ENCODE measurements at regions not wholly inside any gene's neighbourhood (a gene's known extent, or its start where the extent isn't known, plus 50 kb on each side); places are given as distances from the start of the nearest gene placed in this dataset.

GRCh38 chr6:67353861-67354260, 1281.2 kb upstream of the ADGRB3 start:
- Histone ChIP-seq H3K27me3 (ENCODE audit: control insufficient read depth in 5 of 5, insufficient read depth in 4 of 5, low read length in 5 of 5) (no peaks in the 10 kb centered on the region), H3K9ac (ENCODE audit: low read length in 5 of 5) (no peak overlapping the region), H3K4me3 (ENCODE audit: low read depth in 1 of 5, low read length in 5 of 5) (no peak overlapping the region), H3K36me3 (ENCODE audit: control insufficient read depth in 5 of 5, insufficient read depth in 5 of 5, low read length in 5 of 5) (no peaks in the 10 kb centered on the region), H3K9me3 (ENCODE audit: control insufficient read depth in 5 of 5, low read length in 5 of 5) (no peaks in the 10 kb centered on the region), H3K4me1 (ENCODE audit: control insufficient read depth in 5 of 5, insufficient read depth in 5 of 5, low read length in 5 of 5) (no peaks in the 10 kb centered on the region), H3K27ac (ENCODE audit: low read depth, low read length) (no peak overlapping the region)

GRCh38 chr6:67352717-67353116, 1282.4 kb upstream of the ADGRB3 start:
- H3K4me3 ChIP-seq (ENCODE audit: low read depth in 1 of 5, low read length in 5 of 5) = no peak overlapping the region
- no peaks in the 10 kb centered on the region for H3K36me3 ChIP-seq (ENCODE audit: control insufficient read depth in 5 of 5, insufficient read depth in 5 of 5, low read length in 5 of 5)
- no peak overlapping the region for H3K27ac ChIP-seq (ENCODE audit: low read depth, low read length)
- no peak overlapping the region for H3K9ac ChIP-seq (ENCODE audit: low read length in 5 of 5)
- H3K4me1 ChIP-seq (ENCODE audit: control insufficient read depth in 5 of 5, insufficient read depth in 5 of 5, low read length in 5 of 5) = no peaks in the 10 kb centered on the region
- H3K9me3 ChIP-seq (ENCODE audit: control insufficient read depth in 5 of 5, low read length in 5 of 5) = peaks cover 0 to 3% (median 0%) of the 10 kb centered on the region in 5 donors
- H3K27me3 ChIP-seq (ENCODE audit: control insufficient read depth in 5 of 5, insufficient read depth in 4 of 5, low read length in 5 of 5) = no peaks in the 10 kb centered on the region

DNA sequence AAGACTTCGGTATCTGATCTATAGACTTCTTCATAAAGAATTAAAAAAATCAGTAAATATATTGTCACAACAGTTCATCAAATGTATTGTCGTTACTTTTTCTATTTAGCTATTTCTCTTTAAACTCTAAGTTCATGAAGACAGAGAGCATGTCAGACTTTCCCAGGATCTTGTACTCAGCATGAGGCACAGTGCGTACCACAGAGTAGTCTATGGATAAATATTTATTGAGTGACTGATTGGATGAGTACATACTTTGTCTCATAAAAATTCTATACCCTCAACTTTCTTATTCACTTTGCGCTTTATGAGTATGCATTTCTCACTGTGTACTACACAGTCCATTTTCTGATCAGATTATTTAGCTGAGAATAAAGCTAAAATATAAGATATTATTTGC, 1284.4 kb upstream of the ADGRB3 start:
- H3K27ac ChIP-seq (ENCODE audit: low read depth, low read length) = no peak overlapping the region
- H3K36me3 ChIP-seq (ENCODE audit: control insufficient read depth in 5 of 5, insufficient read depth in 5 of 5, low read length in 5 of 5) = no peaks in the 10 kb centered on the region
- no peaks in the 10 kb centered on the region for H3K4me1 ChIP-seq (ENCODE audit: control insufficient read depth in 5 of 5, insufficient read depth in 5 of 5, low read length in 5 of 5)
- H3K9ac ChIP-seq (ENCODE audit: low read length in 5 of 5) = no peak overlapping the region
- no peak overlapping the region for H3K4me3 ChIP-seq (ENCODE audit: low read depth in 1 of 5, low read length in 5 of 5)
- peaks cover 0 to 5% (median 0%) of the 10 kb centered on the region in 5 donors for H3K9me3 ChIP-seq (ENCODE audit: control insufficient read depth in 5 of 5, low read length in 5 of 5)
- no peaks in the 10 kb centered on the region for H3K27me3 ChIP-seq (ENCODE audit: control insufficient read depth in 5 of 5, insufficient read depth in 4 of 5, low read length in 5 of 5)

GRCh38 chr6:67345946-67346345, 1289.1 kb upstream of the ADGRB3 start:
- no peaks in the 10 kb centered on the region for H3K27me3 ChIP-seq (ENCODE audit: control insufficient read depth in 5 of 5, insufficient read depth in 4 of 5, low read length in 5 of 5)
- H3K36me3 ChIP-seq (ENCODE audit: control insufficient read depth in 5 of 5, insufficient read depth in 5 of 5, low read length in 5 of 5) = no peaks in the 10 kb centered on the region
- H3K9me3 ChIP-seq (ENCODE audit: control insufficient read depth in 5 of 5, low read length in 5 of 5) = peaks cover 0 to 5% (median 0%) of the 10 kb centered on the region in 5 donors
- H3K27ac ChIP-seq (ENCODE audit: low read depth, low read length) = no peak overlapping the region
- H3K9ac ChIP-seq (ENCODE audit: low read length in 5 of 5) = no peak overlapping the region
- no peak overlapping the region for H3K4me3 ChIP-seq (ENCODE audit: low read depth in 1 of 5, low read length in 5 of 5)
- no peaks in the 10 kb centered on the region for H3K4me1 ChIP-seq (ENCODE audit: control insufficient read depth in 5 of 5, insufficient read depth in 5 of 5, low read length in 5 of 5)

DNA sequence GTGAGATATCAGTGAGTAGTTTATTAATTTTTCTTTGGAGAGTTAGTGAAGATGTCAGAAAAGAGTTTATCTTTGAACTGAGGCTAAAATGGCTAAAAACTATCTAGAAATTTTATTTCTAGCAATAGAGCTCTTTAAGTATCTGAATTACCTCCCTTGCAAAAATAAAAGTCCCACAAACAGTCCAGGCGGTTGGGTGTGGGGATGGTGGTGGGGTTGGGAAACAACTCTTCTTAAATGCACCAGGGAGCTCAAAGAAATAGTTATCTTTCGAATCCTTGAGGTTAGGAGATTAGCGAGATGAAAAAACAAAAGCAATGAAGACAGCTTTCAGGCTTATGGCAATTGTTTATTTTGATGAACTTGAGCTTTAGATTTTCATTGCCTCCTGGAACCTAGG, 1299.1 kb upstream of the ADGRB3 start:
- Histone ChIP-seq H3K27me3 (ENCODE audit: control insufficient read depth in 5 of 5, insufficient read depth in 4 of 5, low read length in 5 of 5) (no peaks in the 10 kb centered on the region), H3K27ac (ENCODE audit: low read depth, low read length) (no peak overlapping the region), H3K9ac (ENCODE audit: low read length in 5 of 5) (no peak overlapping the region)

GRCh38 chr6:67331304-67331703, 1303.8 kb upstream of the ADGRB3 start:
- H3K36me3 ChIP-seq (ENCODE audit: control insufficient read depth in 5 of 5, insufficient read depth in 5 of 5, low read length in 5 of 5) = no peaks in the 10 kb centered on the region
- no peak overlapping the region for H3K4me3 ChIP-seq (ENCODE audit: low read depth in 1 of 5, low read length in 5 of 5)
- H3K27me3 ChIP-seq (ENCODE audit: control insufficient read depth in 5 of 5, insufficient read depth in 4 of 5, low read length in 5 of 5) = no peaks in the 10 kb centered on the region
- H3K9me3 ChIP-seq (ENCODE audit: control insufficient read depth in 5 of 5, low read length in 5 of 5) = peaks cover 0 to 2% (median 0%) of the 10 kb centered on the region in 5 donors
- no peak overlapping the region for H3K27ac ChIP-seq (ENCODE audit: low read depth, low read length)
- no peaks in the 10 kb centered on the region for H3K4me1 ChIP-seq (ENCODE audit: control insufficient read depth in 5 of 5, insufficient read depth in 5 of 5, low read length in 5 of 5)
- no peak overlapping the region for H3K9ac ChIP-seq (ENCODE audit: low read length in 5 of 5)

More for the DNA sequence above, 1299.1 kb upstream of the ADGRB3 start:
- no peak overlapping the region for H3K4me3 ChIP-seq (ENCODE audit: low read depth in 1 of 5, low read length in 5 of 5)
- peaks cover 0 to 3% (median 0%) of the 10 kb centered on the region in 5 donors for H3K9me3 ChIP-seq (ENCODE audit: control insufficient read depth in 5 of 5, low read length in 5 of 5)
- H3K4me1 ChIP-seq (ENCODE audit: control insufficient read depth in 5 of 5, insufficient read depth in 5 of 5, low read length in 5 of 5) = no peaks in the 10 kb centered on the region
- H3K36me3 ChIP-seq (ENCODE audit: control insufficient read depth in 5 of 5, insufficient read depth in 5 of 5, low read length in 5 of 5) = no peaks in the 10 kb centered on the region

- Histone ChIP-seq H3K36me3 (ENCODE audit: control insufficient read depth in 5 of 5, insufficient read depth in 5 of 5, low read length in 5 of 5) (no peaks in the 10 kb centered on the region), H3K9ac (ENCODE audit: low read length in 5 of 5) (no peak overlapping the region), H3K27me3 (ENCODE audit: control insufficient read depth in 5 of 5, insufficient read depth in 4 of 5, low read length in 5 of 5) (no peaks in the 10 kb centered on the region), H3K4me1 (ENCODE audit: control insufficient read depth in 5 of 5, insufficient read depth in 5 of 5, low read length in 5 of 5) (no peaks in the 10 kb centered on the region), H3K4me3 (ENCODE audit: low read depth in 1 of 5, low read length in 5 of 5) (no peak overlapping the region), H3K9me3 (ENCODE audit: control insufficient read depth in 5 of 5, low read length in 5 of 5) (peaks cover 0 to 2% (median 0%) of the 10 kb centered on the region in 5 donors), H3K27ac (ENCODE audit: low read depth, low read length) (no peak overlapping the region)
These were observed 1306.8 kb upstream of the ADGRB3 start for GRCh38 chr6:67328269-67328668.

GRCh38 chr6:67300430-67301040, 1334.5 kb upstream of the ADGRB3 start:
- H3K36me3 ChIP-seq (ENCODE audit: control insufficient read depth in 5 of 5, insufficient read depth in 5 of 5, low read length in 5 of 5) = no peaks in the 10 kb centered on the region
- no peak overlapping the region for H3K9ac ChIP-seq (ENCODE audit: low read length in 5 of 5)
- no peaks in the 10 kb centered on the region for H3K27me3 ChIP-seq (ENCODE audit: control insufficient read depth in 5 of 5, insufficient read depth in 4 of 5, low read length in 5 of 5)
- H3K9me3 ChIP-seq (ENCODE audit: control insufficient read depth in 5 of 5, low read length in 5 of 5) = no peaks in the 10 kb centered on the region
- H3K4me1 ChIP-seq (ENCODE audit: control insufficient read depth in 5 of 5, insufficient read depth in 5 of 5, low read length in 5 of 5) = no peaks in the 10 kb centered on the region
- H3K27ac ChIP-seq (ENCODE audit: low read depth, low read length) = no peak overlapping the region
- H3K4me3 ChIP-seq (ENCODE audit: low read depth in 1 of 5, low read length in 5 of 5) = no peak overlapping the region

DNA sequence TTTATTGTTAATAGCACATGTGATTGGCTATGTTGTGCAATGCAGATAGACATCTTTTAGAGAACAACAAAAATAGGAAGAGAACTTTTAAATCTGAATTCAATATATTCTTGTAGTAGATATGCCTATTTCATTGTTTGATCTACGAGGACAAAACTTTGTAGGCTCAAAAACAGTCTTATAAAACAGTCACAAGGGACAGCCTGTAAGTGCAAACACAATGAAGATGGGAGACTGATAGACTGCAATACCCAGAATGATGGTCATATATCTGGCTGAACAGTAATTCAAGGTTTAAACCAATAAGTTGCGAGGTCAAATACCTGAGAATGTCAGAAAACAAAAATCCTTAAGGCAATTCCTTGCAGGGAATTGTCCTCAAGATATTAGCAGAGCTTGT, 1342.9 kb upstream of the ADGRB3 start:
- no peak overlapping the region for H3K4me3 ChIP-seq (ENCODE audit: low read depth in 1 of 5, low read length in 5 of 5)

DNA sequence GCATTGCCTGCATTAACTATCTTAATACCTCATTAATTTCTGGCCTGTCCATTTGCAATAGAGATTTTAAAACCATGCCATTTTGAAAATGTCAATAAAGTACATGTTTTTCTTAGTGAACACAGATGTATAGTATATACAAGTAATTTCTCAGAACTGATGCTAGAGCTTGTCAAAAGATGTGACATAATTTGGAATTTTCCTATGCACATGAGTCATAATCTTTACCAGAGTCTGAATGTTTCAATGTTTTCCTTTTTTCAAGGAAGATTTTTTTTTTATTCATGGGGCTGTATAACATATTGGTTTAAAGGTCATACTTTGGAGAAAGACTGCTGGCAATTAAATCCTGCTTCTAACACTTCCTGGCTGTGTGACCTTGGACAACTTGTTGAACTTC, 1347.5 kb upstream of the ADGRB3 start:
- Histone ChIP-seq H3K27me3 (ENCODE audit: control insufficient read depth in 5 of 5, insufficient read depth in 4 of 5, low read length in 5 of 5) (no peaks in the 10 kb centered on the region), H3K27ac (ENCODE audit: low read depth, low read length) (no peak overlapping the region), H3K36me3 (ENCODE audit: control insufficient read depth in 5 of 5, insufficient read depth in 5 of 5, low read length in 5 of 5) (no peaks in the 10 kb centered on the region), H3K9ac (ENCODE audit: low read length in 5 of 5) (no peak overlapping the region), H3K4me1 (ENCODE audit: control insufficient read depth in 5 of 5, insufficient read depth in 5 of 5, low read length in 5 of 5) (no peaks in the 10 kb centered on the region), H3K4me3 (ENCODE audit: low read depth in 1 of 5, low read length in 5 of 5) (no peak overlapping the region), H3K9me3 (ENCODE audit: control insufficient read depth in 5 of 5, low read length in 5 of 5) (no peaks in the 10 kb centered on the region)

More for the DNA sequence above, 1342.9 kb upstream of the ADGRB3 start:
- Histone ChIP-seq H3K27ac (ENCODE audit: low read depth, low read length) (no peak overlapping the region), H3K9me3 (ENCODE audit: control insufficient read depth in 5 of 5, low read length in 5 of 5) (peaks cover 0 to 4% (median 0%) of the 10 kb centered on the region in 5 donors), H3K9ac (ENCODE audit: low read length in 5 of 5) (no peak overlapping the region), H3K27me3 (ENCODE audit: control insufficient read depth in 5 of 5, insufficient read depth in 4 of 5, low read length in 5 of 5) (no peaks in the 10 kb centered on the region), H3K36me3 (ENCODE audit: control insufficient read depth in 5 of 5, insufficient read depth in 5 of 5, low read length in 5 of 5) (no peaks in the 10 kb centered on the region), H3K4me1 (ENCODE audit: control insufficient read depth in 5 of 5, insufficient read depth in 5 of 5, low read length in 5 of 5) (no peaks in the 10 kb centered on the region)

Data from subcutaneous abdominal adipose tissue (tissue), 5 donors.